Endothelial cell of umbilical vein (primary cell): ENCODE measurements at regions not wholly inside any gene's neighbourhood (a gene's known extent, or its start where the extent isn't known, plus 50 kb on each side); places are given as distances from the start of the nearest gene placed in this dataset.

Experiments
- BruUV-seq: library from RNA; stranded (reverse); fragments of 400-500 nt; replicated peaks from 2 replicates; lab custom pipeline; 2021; lab: Mats Ljungman, UMichigan
- CTCF ChIA-PET: fragments of 300-600, 350-600 bp; sonication (Branson Sonifier 250); formaldehyde crosslinking; loops from one replicate; lab custom pipeline; 2021; ENCODE audit warnings: antibody characterized with exemption, inconsistent platforms; lab: Charles Lee
- POLR2A ChIA-PET: fragments of 300-600, 350-600 bp; sonication (Branson Sonifier 250); formaldehyde crosslinking; loops from one replicate; lab custom pipeline; 2021; ENCODE audit warnings: antibody characterized with exemption, inconsistent platforms; lab: Charles Lee
- DNase-seq: peaks from one replicate; pipeline ENCODE4 v3.0.0-alpha.2; 2011; ENCODE audit warnings: low read depth, low spot score
- FAIRE-seq: peaks from 2 replicates; lab custom pipeline; 2011; peaks lifted over from hg19 to GRCh38; lab: Jason Lieb, UNC
- H2AFZ ChIP-seq: 2 replicates; pipeline ENCODE4 v1.6.0; 2012; ENCODE audit warnings: low read depth, low read length, control low read depth, inconsistent platforms
- H3K27ac ChIP-seq: 2 replicates; pipeline ENCODE4 v1.5.1; 2011; ENCODE audit warnings: low read depth, mild to moderate bottlenecking, control low read depth, low read length, moderate library complexity; ENCODE audit not compliant: insufficient read depth
- H3K27me3 ChIP-seq, 2 experiments: 2 replicates each; pipeline versions ENCODE4 v1.6.0 to v1.6.1; 2011; ENCODE audit warnings: low read length in 2 of 2, mixed read lengths in 1 of 2; ENCODE audit not compliant: control insufficient read depth in 2 of 2, insufficient read depth in 2 of 2
- H3K36me3 ChIP-seq, 2 experiments: 2 replicates in 1 of 2; 3 replicates in 1 of 2; pipeline ENCODE4 v1.5.1; 2011; ENCODE audit warnings: low read length in 2 of 2, mild to moderate bottlenecking in 1 of 2, moderate library complexity in 1 of 2; ENCODE audit not compliant: control insufficient read depth in 2 of 2, insufficient read depth in 2 of 2; ENCODE audit errors: extremely low read depth in 1 of 2
- H3K4me1 ChIP-seq: 3 replicates; pipeline ENCODE4 v1.5.1; 2011; ENCODE audit warnings: mild to moderate bottlenecking, low read length; ENCODE audit not compliant: control insufficient read depth, insufficient read depth; ENCODE audit errors: extremely low read depth
- H3K4me2 ChIP-seq: 2 replicates; pipeline ENCODE4 v1.6.1; 2011; ENCODE audit warnings: low read length, control low read depth, mixed read lengths; ENCODE audit not compliant: insufficient read depth
- H3K4me3 ChIP-seq, 3 experiments: fragments of 200-600 bp in 1 of 3; sonication (generic), shearing (Covaris generic) in 1 of 3; replicated peaks in 1 of 3; 2 replicates each; pipeline ENCODE4 v1.5.1; 2011 to 2016; ENCODE audit warnings: control low read depth in 3 of 3, low read length in 3 of 3, mild to moderate bottlenecking in 2 of 3, inconsistent platforms in 1 of 3, low read depth in 1 of 3, moderate library complexity in 1 of 3; ENCODE audit not compliant: insufficient read depth in 1 of 3
- H3K79me2 ChIP-seq: 2 replicates; pipeline ENCODE4 v1.6.0; 2012; ENCODE audit warnings: low read length, inconsistent platforms; ENCODE audit not compliant: control insufficient read depth, insufficient read depth
- H3K9ac ChIP-seq: replicated peaks from 2 replicates; pipeline ENCODE3; 2011; ENCODE audit warnings: low read length, control low read depth; ENCODE audit not compliant: insufficient read depth; ENCODE audit errors: extremely low read depth
- H3K9me1 ChIP-seq: replicated peaks from 3 replicates; pipeline ENCODE4 v1.6.0; 2011; ENCODE audit warnings: mild to moderate bottlenecking, low read length; ENCODE audit not compliant: control insufficient read depth, insufficient read depth; ENCODE audit errors: extremely low read depth
- H3K9me3 ChIP-seq: replicated peaks from 2 replicates; pipeline ENCODE4 v1.5.1; 2012; ENCODE audit warnings: low read length, inconsistent platforms; ENCODE audit not compliant: control insufficient read depth, insufficient read depth
- H4K20me1 ChIP-seq: replicated peaks from 2 replicates; pipeline ENCODE3; 2011; ENCODE audit warnings: mild to moderate bottlenecking, low read length; ENCODE audit not compliant: control insufficient read depth, insufficient read depth; ENCODE audit errors: extremely low read depth
- EZH2 ChIP-seq: IDR thresholded peaks from 2 replicates; pipeline ENCODE4 v1.6.1; 2012; ENCODE audit warnings: borderline replicate concordance, low read depth, mild to moderate bottlenecking, moderate library complexity, low read length, inconsistent platforms; ENCODE audit not compliant: severe bottlenecking
- FOS ChIP-seq: IDR thresholded peaks from 2 replicates; pipeline ENCODE4 v1.6.1; 2011; ENCODE audit warnings: mild to moderate bottlenecking, low read length, moderate library complexity, borderline replicate concordance; ENCODE audit not compliant: insufficient read depth
- GATA2 ChIP-seq: IDR thresholded peaks from 2 replicates; pipeline ENCODE4 v1.7.0; 2011; ENCODE audit warnings: low read depth, mild to moderate bottlenecking, moderate library complexity, mixed read lengths, low read length; ENCODE audit not compliant: insufficient read length, insufficient read depth
- JUN ChIP-seq: IDR thresholded peaks from 2 replicates; pipeline ENCODE4 v1.6.1; 2011; ENCODE audit warnings: borderline replicate concordance, low read depth; ENCODE audit not compliant: insufficient read length, insufficient read depth
- MYC ChIP-seq: IDR thresholded peaks from one replicate; pipeline ENCODE4 v1.6.1; 2011; ENCODE audit warnings: mild to moderate bottlenecking, low read depth, low read length
- POLR2A ChIP-seq: IDR thresholded peaks from 2 replicates; pipeline ENCODE4 v1.6.1; 2012; ENCODE audit warnings: low read depth, mild to moderate bottlenecking, control low read depth, low read length
- POLR2AphosphoS5 ChIP-seq: IDR thresholded peaks from 2 replicates; pipeline ENCODE4 v1.6.1; 2012; ENCODE audit warnings: low read depth, mild to moderate bottlenecking, control low read depth, low read length, moderate library complexity; ENCODE audit not compliant: insufficient read depth
- dilution Hi-C: fragments of 300-500 bp; cut with MboI; formaldehyde crosslinking; loops from one replicate; pipeline ENCODE4 v1.15.0; 2019; ENCODE audit warnings: low sequenced_read_pairs; ENCODE audit not compliant: extremely low pct_ligation_motif_present
- intact Hi-C: fragments of 100-400 bp; cut with micrococcal nuclease; formaldehyde crosslinking; loops from one replicate; pipeline ENCODE4 v1.10.0; 2022
- TF ChIP-seq, protein P1 (sequence below): IDR thresholded peaks from 2 replicates; pipeline ENCODE4 v1.6.1; 2011; ENCODE audit not compliant: insufficient read depth, insufficient read length
- TF ChIP-seq, protein P2 (sequence below), 2 donors: IDR thresholded peaks; 1 replicate in 1 of 2; 2 replicates in 1 of 2; pipeline ENCODE4 v1.5.1; 2011; ENCODE audit warnings: low read length in 2 of 2, mild to moderate bottlenecking in 2 of 2, moderate library complexity in 2 of 2, control low read depth in 1 of 2, inconsistent platforms in 1 of 2, low read depth in 1 of 2; ENCODE audit not compliant: insufficient read depth in 1 of 2; ENCODE audit errors: extremely low read depth in 1 of 2

DNA sequence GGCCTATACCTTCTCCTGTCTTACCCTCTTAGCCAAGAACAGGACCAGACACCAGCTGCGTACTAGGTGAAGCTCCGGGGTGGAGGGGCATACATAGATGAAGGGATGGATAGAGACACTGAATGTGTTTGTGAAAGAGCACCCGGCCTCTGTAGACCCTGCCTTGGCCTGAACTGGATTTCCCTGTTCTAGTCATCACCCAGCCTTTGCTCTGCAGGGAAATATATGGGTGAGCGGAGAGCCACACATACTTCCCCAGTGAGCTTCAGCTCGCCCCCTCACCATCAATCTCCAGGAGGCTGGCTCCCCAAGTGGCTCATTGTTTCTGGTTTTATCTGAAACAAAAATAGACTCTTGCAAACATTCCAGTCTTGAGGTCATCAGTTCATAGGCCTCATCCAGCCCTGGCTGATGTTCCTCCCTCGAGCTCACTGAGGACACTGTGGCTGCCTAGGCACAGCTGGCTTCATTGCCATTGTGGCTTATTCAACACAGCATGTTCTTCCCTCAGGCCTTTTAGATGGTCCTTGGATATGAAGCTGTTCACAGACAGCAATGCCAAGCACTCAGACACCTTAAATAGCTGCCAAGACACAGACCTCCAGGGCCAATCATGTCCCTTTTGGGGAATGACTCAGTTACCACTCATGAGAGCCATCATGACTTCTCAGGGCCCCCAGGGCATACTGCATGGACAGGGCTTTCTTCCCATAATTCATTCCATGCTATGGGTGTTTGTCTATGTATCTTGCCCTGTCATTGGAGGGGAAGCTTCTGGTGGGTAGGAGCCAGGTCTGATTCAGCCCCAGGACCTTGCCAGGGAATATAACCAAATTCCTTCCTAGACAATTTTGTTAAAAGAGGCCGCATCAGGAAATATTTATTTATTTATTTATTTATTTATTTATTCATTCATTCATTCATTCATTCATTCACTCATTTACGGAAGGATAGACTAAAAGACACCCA, 82.4 kb downstream of the TTC32 start:
- H4K20me1 ChIP-seq: no peaks in the 10 kb centered on the region
- ChIA-PET POLR2A (no interaction called here), CTCF (interaction anchor here (1.3 kb wide), 1 partner anchor 18 kb away, joined by 3 read pairs; no protein-coding TSS in a partner anchor)
- intact Hi-C loops: no loop called here
- no peak for FAIRE-seq
- no peak overlapping the region for H2AFZ ChIP-seq
- H3K9me1 ChIP-seq: no peaks in the 10 kb centered on the region
- H3K9ac ChIP-seq: no peak overlapping the region
- DNase-seq: no peak
- H3K36me3 ChIP-seq: no peaks in the 10 kb centered on the region
- TF ChIP-seq GATA2: no peak
- no peak for TF ChIP-seq FOS
- TF ChIP-seq MYC: no peak
- TF ChIP-seq, protein P1, sequence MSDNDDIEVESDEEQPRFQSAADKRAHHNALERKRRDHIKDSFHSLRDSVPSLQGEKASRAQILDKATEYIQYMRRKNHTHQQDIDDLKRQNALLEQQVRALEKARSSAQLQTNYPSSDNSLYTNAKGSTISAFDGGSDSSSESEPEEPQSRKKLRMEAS: no peak
- no peak for TF ChIP-seq JUN
- TF ChIP-seq POLR2A: no peak
- TF ChIP-seq, protein P2, sequence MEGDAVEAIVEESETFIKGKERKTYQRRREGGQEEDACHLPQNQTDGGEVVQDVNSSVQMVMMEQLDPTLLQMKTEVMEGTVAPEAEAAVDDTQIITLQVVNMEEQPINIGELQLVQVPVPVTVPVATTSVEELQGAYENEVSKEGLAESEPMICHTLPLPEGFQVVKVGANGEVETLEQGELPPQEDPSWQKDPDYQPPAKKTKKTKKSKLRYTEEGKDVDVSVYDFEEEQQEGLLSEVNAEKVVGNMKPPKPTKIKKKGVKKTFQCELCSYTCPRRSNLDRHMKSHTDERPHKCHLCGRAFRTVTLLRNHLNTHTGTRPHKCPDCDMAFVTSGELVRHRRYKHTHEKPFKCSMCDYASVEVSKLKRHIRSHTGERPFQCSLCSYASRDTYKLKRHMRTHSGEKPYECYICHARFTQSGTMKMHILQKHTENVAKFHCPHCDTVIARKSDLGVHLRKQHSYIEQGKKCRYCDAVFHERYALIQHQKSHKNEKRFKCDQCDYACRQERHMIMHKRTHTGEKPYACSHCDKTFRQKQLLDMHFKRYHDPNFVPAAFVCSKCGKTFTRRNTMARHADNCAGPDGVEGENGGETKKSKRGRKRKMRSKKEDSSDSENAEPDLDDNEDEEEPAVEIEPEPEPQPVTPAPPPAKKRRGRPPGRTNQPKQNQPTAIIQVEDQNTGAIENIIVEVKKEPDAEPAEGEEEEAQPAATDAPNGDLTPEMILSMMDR (IDR thresholded peaks at IDR 0.05; ENCODE audit: extremely low read depth in 1 of 2, insufficient read depth in 1 of 2, low read depth in 1 of 2, low read length in 2 of 2): no peak
- no peak for TF ChIP-seq POLR2AphosphoS5
- no peak for TF ChIP-seq EZH2
- no peaks in the 10 kb centered on the region for H3K4me1 ChIP-seq
- no TSS peak for BruUV-seq
- H3K4me2 ChIP-seq: no peak overlapping the region
- no peaks in the 10 kb centered on the region for H3K9me3 ChIP-seq
- H3K27ac ChIP-seq: no peak overlapping the region
- dilution Hi-C loops: no loop called here
- no peak overlapping the region for H3K4me3 ChIP-seq
- H3K79me2 ChIP-seq: no peaks in the 10 kb centered on the region
- peaks cover 0 to 4% of the 10 kb centered on the region in 2 experiments for H3K27me3 ChIP-seq
